ENCODE measurements at regions not wholly inside any gene's neighbourhood (a gene's known extent, or its start where the extent isn't known, plus 50 kb on each side); places are given as distances from the start of the nearest gene placed in this dataset.
A peak's percentile ranks its signal among the peaks of the same experiment; 100 is the strongest.

DNA sequence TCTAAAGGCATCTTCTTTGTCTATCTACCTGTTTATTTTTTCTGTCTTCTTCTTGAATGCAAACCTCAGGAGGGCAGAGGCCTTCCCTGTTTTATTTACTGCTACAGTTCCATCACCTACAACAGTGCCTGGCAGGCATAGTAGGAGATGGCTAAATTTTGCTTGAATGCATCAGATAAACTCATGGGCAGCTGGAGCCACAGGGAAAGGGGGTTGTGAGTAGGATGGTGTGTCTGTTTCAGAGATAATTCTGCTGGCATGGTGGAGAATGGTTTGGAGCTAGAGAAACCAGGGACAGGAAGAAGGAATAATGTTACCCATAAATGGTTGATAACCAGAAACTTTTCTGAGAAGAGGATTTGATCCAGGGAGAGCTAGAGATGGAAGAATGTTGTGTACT is 189.8 kb upstream of the BRINP1 start:
- no peaks in the 10 kb centered on the region for H3K4me1 ChIP-seq (ENCODE audit: insufficient read depth, low read length)
- no peaks in the 10 kb centered on the region for H4K20me1 ChIP-seq (ENCODE audit: insufficient read depth, low read length)
- no peak overlapping the region for H3K4me3 ChIP-seq (ENCODE audit: insufficient read depth, low read length)
- no peaks in the 10 kb centered on the region for H3K79me2 ChIP-seq (ENCODE audit: insufficient read depth, low read length)
- no peak overlapping the region for H3K27ac ChIP-seq (ENCODE audit: low read depth, low read length)
- TF ChIP-seq, protein P1, sequence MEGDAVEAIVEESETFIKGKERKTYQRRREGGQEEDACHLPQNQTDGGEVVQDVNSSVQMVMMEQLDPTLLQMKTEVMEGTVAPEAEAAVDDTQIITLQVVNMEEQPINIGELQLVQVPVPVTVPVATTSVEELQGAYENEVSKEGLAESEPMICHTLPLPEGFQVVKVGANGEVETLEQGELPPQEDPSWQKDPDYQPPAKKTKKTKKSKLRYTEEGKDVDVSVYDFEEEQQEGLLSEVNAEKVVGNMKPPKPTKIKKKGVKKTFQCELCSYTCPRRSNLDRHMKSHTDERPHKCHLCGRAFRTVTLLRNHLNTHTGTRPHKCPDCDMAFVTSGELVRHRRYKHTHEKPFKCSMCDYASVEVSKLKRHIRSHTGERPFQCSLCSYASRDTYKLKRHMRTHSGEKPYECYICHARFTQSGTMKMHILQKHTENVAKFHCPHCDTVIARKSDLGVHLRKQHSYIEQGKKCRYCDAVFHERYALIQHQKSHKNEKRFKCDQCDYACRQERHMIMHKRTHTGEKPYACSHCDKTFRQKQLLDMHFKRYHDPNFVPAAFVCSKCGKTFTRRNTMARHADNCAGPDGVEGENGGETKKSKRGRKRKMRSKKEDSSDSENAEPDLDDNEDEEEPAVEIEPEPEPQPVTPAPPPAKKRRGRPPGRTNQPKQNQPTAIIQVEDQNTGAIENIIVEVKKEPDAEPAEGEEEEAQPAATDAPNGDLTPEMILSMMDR (IDR thresholded peaks at IDR 0.05; ENCODE audit: extremely low read depth, low read depth, low read length): no peak
- H3K36me3 ChIP-seq (ENCODE audit: insufficient read depth, low read length): no peaks in the 10 kb centered on the region
- peak; percentile 5 for DNase-seq (ENCODE audit: insufficient read length, low spot score, missing footprints)
- no peaks in the 10 kb centered on the region for H3K27me3 ChIP-seq (ENCODE audit: insufficient read depth, low read length)
- no peaks in the 10 kb centered on the region for H3K9me3 ChIP-seq (ENCODE audit: low read depth, low read length)
- no peak overlapping the region for H2AFZ ChIP-seq (ENCODE audit: low read length)
- H3K4me2 ChIP-seq (ENCODE audit: insufficient read depth, low read length): no peak overlapping the region

DNA sequence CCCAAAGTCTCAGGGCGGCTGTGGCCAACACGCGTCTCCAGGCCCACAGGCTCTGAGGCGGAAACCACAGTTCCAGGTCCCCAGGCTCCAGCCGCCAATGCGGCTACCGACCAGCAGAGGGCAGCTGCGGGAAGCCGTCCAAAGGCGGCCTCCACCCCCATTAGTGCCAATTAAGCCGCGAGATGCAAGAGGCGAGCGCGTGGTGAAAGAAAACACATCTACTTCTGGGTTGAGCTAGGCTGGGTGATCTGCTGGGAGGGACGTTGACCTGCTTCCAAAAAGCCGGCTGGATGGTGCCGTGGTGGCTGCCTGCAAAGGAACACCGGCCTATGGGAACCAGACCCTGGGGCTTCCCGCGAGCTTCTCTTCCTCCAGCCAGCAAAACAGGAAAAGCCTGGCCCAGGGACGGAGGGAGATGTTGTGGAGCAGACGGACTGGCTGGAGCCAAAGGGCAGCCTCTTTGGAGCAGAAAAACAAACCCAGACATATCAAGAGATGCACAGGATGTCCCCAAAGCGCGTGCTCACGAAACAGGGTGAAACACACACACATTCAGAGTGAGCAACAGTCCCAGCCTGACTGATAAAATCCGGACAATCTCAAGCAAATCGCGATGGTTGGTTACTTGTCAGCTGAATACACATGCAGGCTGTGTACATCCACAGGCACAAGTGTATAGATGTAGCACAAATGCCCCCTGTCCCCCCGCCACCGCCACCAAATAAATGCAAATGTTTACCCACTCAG is 187.1 kb upstream of the BRINP1 start:
- no peaks in the 10 kb centered on the region for H4K20me1 ChIP-seq (ENCODE audit: insufficient read depth, low read length)
- H3K4me1 ChIP-seq (ENCODE audit: insufficient read depth, low read length): no peaks in the 10 kb centered on the region
- H2AFZ ChIP-seq (ENCODE audit: low read length): peak overlapping the region; percentile 97
- H3K36me3 ChIP-seq (ENCODE audit: insufficient read depth, low read length): no peaks in the 10 kb centered on the region
- DNase-seq (ENCODE audit: insufficient read length, low spot score, missing footprints): peak; percentile 76
- no peaks in the 10 kb centered on the region for H3K79me2 ChIP-seq (ENCODE audit: insufficient read depth, low read length)
- peak overlapping the region; percentile 62 for H3K4me3 ChIP-seq (ENCODE audit: insufficient read depth, low read length)
- H3K27ac ChIP-seq (ENCODE audit: low read depth, low read length): no peak overlapping the region
- peak overlapping the region; percentile 75 for H3K4me2 ChIP-seq (ENCODE audit: insufficient read depth, low read length)
- TF ChIP-seq, protein P1 (IDR thresholded peaks at IDR 0.05; ENCODE audit: extremely low read depth, low read depth, low read length): peak; percentile 92
- no peaks in the 10 kb centered on the region for H3K9me3 ChIP-seq (ENCODE audit: low read depth, low read length)
- H3K27me3 ChIP-seq (ENCODE audit: insufficient read depth, low read length): no peaks in the 10 kb centered on the region

DNA sequence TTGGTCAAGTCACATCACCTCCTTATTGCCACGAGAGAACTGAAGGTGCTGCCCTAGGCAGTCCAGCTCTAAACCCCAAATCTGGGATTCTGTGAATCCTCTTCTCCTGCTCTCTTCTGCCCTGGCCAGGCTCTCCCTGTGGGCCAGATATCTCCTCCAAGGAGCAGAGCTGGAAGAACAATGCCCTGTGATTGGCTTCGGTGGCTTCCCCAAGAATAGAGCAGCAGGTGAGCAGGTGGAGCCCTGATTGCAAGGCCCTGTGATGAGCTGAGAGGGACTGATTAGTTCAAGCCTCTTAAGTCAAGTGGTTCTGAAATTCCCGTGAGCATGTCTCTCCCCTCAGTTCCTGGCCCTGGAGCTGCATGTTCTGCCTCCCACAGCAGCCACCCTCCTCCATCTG is 175.3 kb upstream of the BRINP1 start:
- Histone ChIP-seq H3K4me2 (ENCODE audit: insufficient read depth, low read length) (no peak overlapping the region), H3K79me2 (ENCODE audit: insufficient read depth, low read length) (no peaks in the 10 kb centered on the region), H3K27ac (ENCODE audit: low read depth, low read length) (no peak overlapping the region), H2AFZ (ENCODE audit: low read length) (no peak overlapping the region), H3K9me3 (ENCODE audit: low read depth, low read length) (no peaks in the 10 kb centered on the region), H3K4me1 (ENCODE audit: insufficient read depth, low read length) (no peaks in the 10 kb centered on the region), H3K36me3 (ENCODE audit: insufficient read depth, low read length) (no peaks in the 10 kb centered on the region), H3K4me3 (ENCODE audit: insufficient read depth, low read length) (no peak overlapping the region), H3K27me3 (ENCODE audit: insufficient read depth, low read length) (no peaks in the 10 kb centered on the region), H4K20me1 (ENCODE audit: insufficient read depth, low read length) (no peaks in the 10 kb centered on the region)
- no peak for DNase-seq (ENCODE audit: insufficient read length, low spot score, missing footprints)
- TF ChIP-seq, protein P1 (IDR thresholded peaks at IDR 0.05; ENCODE audit: extremely low read depth, low read depth, low read length): no peak

DNA sequence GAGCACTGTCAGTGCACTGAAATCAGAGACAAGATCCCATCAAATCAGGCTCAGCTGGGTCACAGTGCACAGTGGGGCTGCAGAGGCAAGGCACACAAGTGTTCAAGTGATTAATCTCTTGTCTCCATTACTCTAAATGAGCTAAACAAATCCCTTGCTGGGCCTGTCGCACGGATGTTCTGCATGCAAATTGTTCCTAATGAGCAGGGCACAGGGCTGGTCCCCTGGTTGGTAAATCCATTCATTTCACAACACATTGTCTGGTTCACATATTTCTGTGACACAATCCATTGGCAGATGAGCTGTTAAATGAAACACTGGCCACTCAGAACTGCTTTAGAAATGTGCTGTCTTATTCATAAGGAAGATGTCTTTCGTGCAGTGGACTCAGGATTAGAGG is 167.9 kb upstream of the BRINP1 start:
- Histone ChIP-seq H3K27me3 (ENCODE audit: insufficient read depth, low read length) (no peaks in the 10 kb centered on the region), H3K4me2 (ENCODE audit: insufficient read depth, low read length) (no peak overlapping the region), H3K4me3 (ENCODE audit: insufficient read depth, low read length) (no peak overlapping the region), H3K79me2 (ENCODE audit: insufficient read depth, low read length) (no peaks in the 10 kb centered on the region), H4K20me1 (ENCODE audit: insufficient read depth, low read length) (no peaks in the 10 kb centered on the region), H3K4me1 (ENCODE audit: insufficient read depth, low read length) (no peaks in the 10 kb centered on the region), H3K36me3 (ENCODE audit: insufficient read depth, low read length) (no peaks in the 10 kb centered on the region), H3K27ac (ENCODE audit: low read depth, low read length) (no peak overlapping the region), H3K9me3 (ENCODE audit: low read depth, low read length) (no peaks in the 10 kb centered on the region), H2AFZ (ENCODE audit: low read length) (no peak overlapping the region)
- no peak for DNase-seq (ENCODE audit: insufficient read length, low spot score, missing footprints)
- TF ChIP-seq, protein P1 (IDR thresholded peaks at IDR 0.05; ENCODE audit: extremely low read depth, low read depth, low read length): no peak

Data from osteoblast (primary cell).